ENCODE measurements at regions not wholly inside any gene's neighbourhood (a gene's known extent, or its start where the extent isn't known, plus 50 kb on each side); places are given as distances from the start of the nearest gene placed in this dataset.
"Not testable (repeated sequence)": the region's sequence is repeated elsewhere in the genome, so short reads cannot be mapped to it uniquely, and the experiment has no call there.

- DNase-seq = no peak
Observed at GRCh38 chr1:195005338-195005737, 1602.9 kb downstream of the KCNT2 start.

- no peak for DNase-seq
Observed at GRCh38 chr1:194990483-194990882, 1617.8 kb downstream of the KCNT2 start.

DNA sequence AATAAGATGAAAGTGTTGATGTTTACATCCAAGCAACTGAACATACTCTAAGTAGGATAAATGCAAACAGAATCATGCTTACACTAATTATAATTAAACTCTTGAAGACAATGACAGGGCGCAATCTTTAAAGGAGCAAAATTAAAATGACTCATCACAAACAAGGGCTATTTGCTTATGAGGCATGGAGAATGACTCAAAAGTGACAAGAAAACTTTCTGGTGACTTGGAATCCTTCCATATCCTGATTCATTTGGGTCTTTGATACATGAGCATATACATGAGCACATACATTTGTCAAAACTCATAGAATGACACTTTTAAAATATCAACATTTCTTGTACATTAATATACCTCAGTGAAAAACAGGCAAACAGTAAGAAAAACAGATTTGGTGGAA lies 1632.3 kb downstream of the KCNT2 start:
- DNase-seq = no peak

GRCh38 chr1:194968916-194969315 lies 1639.3 kb downstream of the KCNT2 start:
- no peak for DNase-seq

GRCh38 chr1:194959795-194960194 lies 1648.4 kb downstream of the KCNT2 start:
- no peak for DNase-seq

DNA sequence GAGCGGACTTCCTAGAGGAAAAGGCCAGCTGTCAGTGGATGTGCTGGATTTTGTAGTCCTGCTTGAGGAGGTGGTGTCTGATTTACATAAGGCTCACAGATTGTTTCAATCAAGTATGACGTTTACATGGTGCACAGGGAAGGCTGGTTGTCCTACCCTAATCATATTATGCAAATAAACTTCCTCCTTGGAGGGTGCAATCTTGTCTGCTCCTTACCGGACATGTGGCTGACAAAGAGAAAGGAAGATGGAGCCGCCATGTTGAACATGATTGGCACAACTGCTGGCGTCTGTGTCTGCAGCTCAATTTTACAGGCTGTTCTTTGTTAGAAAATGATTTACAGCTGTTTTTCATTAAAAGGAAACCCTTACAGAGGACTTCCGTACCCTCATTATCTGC lies 1656.1 kb downstream of the KCNT2 start:
- no peak for DNase-seq

- no peak for DNase-seq
Observed at GRCh38 chr1:194950584-194950983, 1657.7 kb downstream of the KCNT2 start.

DNA sequence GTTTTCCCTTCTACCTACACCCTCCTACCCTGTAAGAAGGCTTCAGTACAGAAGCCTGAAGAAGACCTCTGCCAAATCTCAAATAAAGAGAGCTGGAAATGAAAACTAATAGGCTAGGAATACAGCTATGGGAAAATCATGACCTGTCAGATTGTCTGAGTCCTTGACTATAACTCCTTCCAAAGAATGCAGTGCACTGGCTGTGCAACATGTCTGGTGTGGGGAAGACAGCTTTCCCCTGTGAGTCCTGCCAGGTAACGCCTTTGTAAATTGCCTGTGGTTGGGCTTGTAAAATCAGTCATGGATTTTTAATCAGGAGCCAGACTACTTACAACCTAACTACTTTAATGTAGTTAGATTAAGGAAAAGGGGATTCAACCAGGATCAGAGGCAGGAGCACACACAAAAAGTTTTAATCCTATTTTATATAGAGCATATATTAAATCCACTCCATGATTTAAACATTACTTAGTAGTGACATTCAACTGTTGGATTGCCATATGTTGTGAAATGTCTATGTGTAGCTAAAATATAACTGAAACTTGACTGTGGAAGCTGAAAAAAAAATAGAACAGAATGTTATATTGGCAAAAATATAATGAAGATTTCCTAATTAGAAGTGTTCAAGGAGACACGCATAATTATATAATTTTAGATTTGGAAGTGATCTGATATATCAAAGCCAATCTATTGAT lies 1667.8 kb downstream of the KCNT2 start:
- no peak for DNase-seq

- DNase-seq = no peak
Observed at GRCh38 chr1:194935864-194936263, 1672.4 kb downstream of the KCNT2 start.

DNA sequence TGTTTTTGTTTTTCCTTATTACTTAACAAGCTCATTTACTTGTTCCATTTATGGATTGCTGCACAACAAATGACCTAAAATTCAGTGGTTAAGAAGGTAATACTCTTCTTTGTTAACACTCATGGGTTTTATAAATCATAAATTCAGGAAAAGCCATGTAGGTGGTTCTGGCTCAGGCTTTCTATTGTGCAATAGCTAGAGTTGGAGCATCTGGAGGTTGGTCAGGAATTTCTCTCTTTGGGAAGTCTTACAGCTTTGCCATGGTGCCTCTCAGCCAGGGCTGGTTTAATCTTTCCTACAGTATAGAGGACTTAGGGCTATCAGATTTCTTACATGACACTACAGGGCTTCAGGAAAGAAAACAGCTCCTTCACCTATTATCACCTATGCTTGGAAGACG lies 1677.1 kb downstream of the KCNT2 start:
- DNase-seq = no peak

DNA sequence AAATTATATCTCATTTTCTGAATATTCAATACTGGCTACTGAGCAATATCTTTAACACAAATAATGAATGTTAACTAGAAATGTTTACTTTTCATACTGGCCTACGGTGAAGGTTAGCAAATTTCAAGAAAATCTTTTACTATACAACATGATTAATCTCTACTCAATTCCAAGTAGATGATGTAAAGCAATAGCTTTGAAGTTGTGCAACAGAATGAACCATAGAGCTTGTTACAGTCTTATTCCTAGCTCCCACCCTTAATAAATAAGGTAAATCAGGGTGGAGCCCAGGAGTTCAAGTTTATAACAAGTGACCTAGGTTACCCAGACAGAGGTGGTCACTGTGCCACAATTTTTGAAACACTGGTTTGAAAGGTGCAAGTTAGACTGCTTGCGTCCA lies 1678.1 kb downstream of the KCNT2 start:
- no peak for DNase-seq

- no peak for DNase-seq
Observed at GRCh38 chr1:194929357-194929756, 1678.9 kb downstream of the KCNT2 start.

GRCh38 chr1:194919146-194919545 lies 1689.1 kb downstream of the KCNT2 start:
- DNase-seq = no peak

GRCh38 chr1:194917769-194918168 lies 1690.5 kb downstream of the KCNT2 start:
- no peak for DNase-seq

DNA sequence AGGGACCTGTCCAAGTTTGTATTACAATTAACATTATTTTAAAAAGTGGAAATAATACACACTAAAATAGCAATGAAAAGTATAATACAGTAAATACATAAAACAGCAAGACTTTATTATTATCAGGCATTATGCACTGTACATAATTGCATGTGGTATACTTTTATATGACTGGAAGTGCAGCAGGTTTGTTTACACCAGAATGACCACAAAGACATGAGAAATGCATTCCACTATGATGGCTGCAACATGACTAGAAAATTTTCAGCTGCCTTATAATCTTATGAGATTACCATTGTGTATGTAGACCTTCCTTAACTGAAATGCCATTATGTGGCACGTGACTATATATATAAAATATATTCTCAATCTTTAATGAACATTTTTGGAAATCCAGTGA lies 1699.6 kb downstream of the KCNT2 start:
- no peak for DNase-seq

DNA sequence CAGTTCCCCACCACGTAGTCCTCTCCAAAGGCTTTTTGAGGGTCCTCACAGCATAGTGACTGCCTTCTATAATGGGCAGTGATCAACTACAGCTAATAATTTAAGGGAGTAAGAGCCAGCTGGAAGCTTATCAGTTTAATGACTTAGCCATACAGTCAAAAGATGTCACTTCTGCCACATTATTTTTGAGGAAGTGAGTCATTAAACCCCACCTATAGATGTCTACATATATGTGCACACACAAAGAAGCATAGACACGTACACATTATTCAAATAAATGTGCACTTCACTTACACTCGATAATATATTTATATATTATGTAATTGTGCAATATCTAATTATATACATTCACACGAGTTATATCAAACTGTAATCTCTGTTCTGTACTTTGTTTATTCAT lies 1704.7 kb downstream of the KCNT2 start:
- no peak for DNase-seq

GRCh38 chr1:194889310-194889709 lies 1702.9 kb upstream of the B3GALT2 start:
- no peak for DNase-seq

- DNase-seq = no peak
Observed at GRCh38 chr1:194870860-194871259, 1684.4 kb upstream of the B3GALT2 start.

DNA sequence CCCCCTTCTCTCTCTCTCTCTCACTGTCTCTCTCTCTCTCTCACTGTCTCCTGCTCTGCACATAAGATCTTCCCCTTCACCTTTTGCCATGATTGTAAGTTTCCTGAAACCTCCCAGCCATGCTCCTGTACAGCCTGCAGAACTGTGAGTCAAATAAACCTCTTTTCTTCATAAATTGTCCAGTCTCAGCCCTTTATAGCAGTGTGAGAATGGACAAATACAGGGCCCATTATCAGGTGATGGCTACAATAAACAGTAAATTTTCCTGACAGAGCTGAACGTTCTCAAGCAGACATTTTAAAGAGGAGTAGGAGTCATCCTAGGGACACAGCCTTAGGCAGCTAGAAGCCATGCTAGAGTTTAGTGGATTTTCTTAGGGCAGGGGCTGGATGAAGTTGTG lies 1679.7 kb upstream of the B3GALT2 start:
- no peak for DNase-seq

DNA sequence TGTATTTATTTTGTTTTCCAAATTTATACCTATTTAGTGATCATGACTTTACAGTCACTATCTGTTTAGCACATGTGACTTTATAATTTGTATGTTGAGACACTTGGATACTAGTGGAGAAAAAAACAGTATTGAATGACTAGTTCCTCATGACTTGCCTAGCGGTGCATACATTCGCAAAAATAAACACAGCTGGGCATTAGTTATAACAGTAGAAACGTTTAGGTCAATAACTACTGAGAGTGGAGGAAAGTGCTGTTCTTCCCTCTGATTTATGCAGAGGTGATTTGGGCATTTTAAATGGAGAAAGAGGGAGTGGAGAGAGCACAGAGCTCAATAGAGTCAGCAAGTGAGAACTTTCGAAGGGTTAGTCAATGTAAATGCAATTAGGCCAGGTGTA lies 1679.0 kb upstream of the B3GALT2 start:
- DNase-seq = no peak

GRCh38 chr1:194862129-194862528 lies 1675.7 kb upstream of the B3GALT2 start:
- no peak for DNase-seq

DNA sequence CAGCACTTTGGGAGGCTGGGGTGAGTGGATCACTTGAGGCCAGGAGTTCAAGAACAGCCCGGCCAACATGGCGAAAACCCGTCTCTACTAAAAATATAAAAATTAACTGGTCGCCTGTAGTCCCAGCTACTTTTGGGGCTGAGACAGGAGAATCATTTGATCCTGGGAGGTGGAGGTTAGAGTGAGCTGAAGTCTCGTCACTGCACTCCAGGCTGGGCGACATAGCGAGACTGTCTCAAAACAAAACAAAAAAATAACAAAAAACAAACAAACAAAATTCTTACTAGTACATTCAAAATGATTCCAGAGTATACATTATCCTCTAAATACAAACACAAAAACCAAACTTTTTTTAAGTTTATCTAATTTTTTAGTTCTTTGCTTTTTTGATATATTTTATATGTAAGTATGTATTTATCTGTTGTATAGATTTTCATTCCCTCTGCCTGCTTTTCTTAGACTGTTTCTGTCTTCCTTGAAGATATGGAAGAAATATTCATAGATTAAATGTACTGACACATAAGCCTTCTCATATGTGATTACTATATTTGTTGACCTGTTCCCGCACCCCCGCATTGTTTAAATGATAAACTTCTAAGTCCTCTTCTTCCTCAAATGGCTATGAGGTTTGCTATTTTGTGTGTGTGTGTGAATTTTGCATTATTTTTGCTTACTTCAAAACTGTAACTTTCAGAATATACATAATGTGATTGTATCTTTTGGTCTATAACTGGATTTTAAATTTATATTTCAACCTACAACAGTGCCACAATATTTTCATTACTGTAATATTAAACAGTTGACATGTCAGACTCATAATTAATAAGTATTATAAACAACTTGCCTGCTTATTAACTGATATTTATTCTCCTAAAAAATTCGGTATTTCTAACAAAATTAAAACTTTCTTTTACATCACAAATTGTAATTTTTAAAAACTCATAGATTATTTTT lies 1674.1 kb upstream of the B3GALT2 start:
- DNase-seq = no peak

DNA sequence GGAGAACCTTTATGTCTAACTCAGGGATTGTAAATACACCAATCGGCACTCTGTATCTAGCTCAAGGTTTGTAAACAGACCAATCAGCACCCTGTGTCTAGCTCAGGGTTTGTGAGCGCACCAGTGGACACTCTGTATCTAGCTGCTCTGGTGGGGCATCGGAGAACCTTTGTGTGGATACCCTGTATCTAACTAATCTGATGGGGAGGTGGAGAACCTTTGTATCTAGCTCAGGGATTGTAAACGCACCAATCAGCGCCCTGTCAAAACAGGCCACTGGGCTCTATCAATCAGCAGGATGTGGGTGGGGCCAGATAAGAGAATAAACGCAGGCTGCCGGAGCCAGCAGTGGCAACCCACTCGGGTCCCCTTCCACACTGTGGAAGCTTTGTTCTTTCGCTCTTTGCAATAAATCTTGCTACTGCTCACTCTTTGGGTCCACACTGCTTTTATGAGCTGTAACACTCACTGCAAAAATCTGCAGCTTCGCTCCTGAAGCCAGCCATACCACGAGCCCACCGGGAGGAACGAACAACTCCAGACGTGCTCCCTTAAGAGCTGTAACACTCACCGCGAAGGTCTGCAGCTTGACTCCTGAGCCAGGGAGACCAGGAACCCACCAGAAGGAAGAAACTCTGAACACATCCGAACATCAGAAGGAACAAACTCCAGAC lies 1673.2 kb upstream of the B3GALT2 start:
- DNase-seq = not testable (repeated sequence)
